ENCODE measurements at regions not wholly inside any gene's neighbourhood (a gene's known extent, or its start where the extent isn't known, plus 50 kb on each side); places are given as distances from the start of the nearest gene placed in this dataset.
"Not testable (repeated sequence)": the region's sequence is repeated elsewhere in the genome, so short reads cannot be mapped to it uniquely, and the experiment has no call there.

- TF ChIP-seq CTCF (conservative IDR thresholded peaks at IDR 0.05); ZFX (IDR thresholded peaks at IDR 0.05): not testable (repeated sequence)
These were observed 86.2 kb downstream of the OR2B2 start for GRCh38 chr6:27825848-27826611.
